OCI-LY3 (cell line): ENCODE measurements at regions not wholly inside any gene's neighbourhood (a gene's known extent, or its start where the extent isn't known, plus 50 kb on each side); places are given as distances from the start of the nearest gene placed in this dataset.

ENCODE experiments used
- CTCF ChIP-seq: fragments of 200-600, 300-600 bp; sonication (generic); IDR thresholded peaks from 2 replicates; pipeline ENCODE4 v1.5.1; 2014; ENCODE audit warnings: antibody characterized with exemption, low read length, low read depth
- EZH2phosphoT487 ChIP-seq: fragments of 200-600 bp; shearing (Covaris generic); IDR thresholded peaks from 2 replicates; pipeline ENCODE4 v1.6.1; 2018; ENCODE audit warnings: antibody characterized with exemption, mixed run types, low read depth

GRCh38 chr6:121759370-121759769 is 323.9 kb downstream of the GJA1 start:
- TF ChIP-seq CTCF (no peak), EZH2phosphoT487 (no peak)
